CD4-positive, alpha-beta T cell (primary cell): ENCODE measurements at regions not wholly inside any gene's neighbourhood (a gene's known extent, or its start where the extent isn't known, plus 50 kb on each side); places are given as distances from the start of the nearest gene placed in this dataset.

Source experiments
- ATAC-seq: fragments of 200-7000 bp; cut with Tn5 transposase; one replicate; pipeline ENCODE4 v1.10.0; 2022; ENCODE audit warnings: mild to moderate bottlenecking; ENCODE audit not compliant: poor library complexity
- CTCF ChIA-PET: fragments of 350-600 bp; sonication (Branson Sonifier 250); formaldehyde crosslinking; loops from one replicate; lab custom pipeline; 2021; ENCODE audit warnings: antibody characterized with exemption, inconsistent platforms; lab: Charles Lee
- POLR2A ChIA-PET: fragments of 350-600 bp; sonication (Branson Sonifier 250); formaldehyde crosslinking; loops from one replicate; lab custom pipeline; 2021; ENCODE audit warnings: antibody characterized with exemption, inconsistent platforms; lab: Charles Lee
- DNase-seq, 14 experiments: peaks; one replicate each; pipeline ENCODE4 v3.0.0-alpha.2; 2013 to 2020; ENCODE audit warnings: mixed read lengths in 2 of 14
- H3K27ac ChIP-seq, 2 donors: one replicate each; pipeline versions ENCODE4 v1.5.1 to v1.7.0; 2013; ENCODE audit warnings: low read length in 2 of 2, low read depth in 1 of 2, mild to moderate bottlenecking in 1 of 2
- H3K27me3 ChIP-seq, 2 experiments: 1 replicate in 1 of 2; 2 replicates in 1 of 2; pipeline versions ENCODE4 v1.6.1 to v1.7.0; 2013; ENCODE audit warnings: low read length in 2 of 2, control low read depth in 1 of 2, mild to moderate bottlenecking in 1 of 2, moderate library complexity in 1 of 2; ENCODE audit not compliant: insufficient read depth in 2 of 2, control insufficient read depth in 1 of 2
- H3K36me3 ChIP-seq: one replicate; pipeline ENCODE4 v1.6.1; 2013; ENCODE audit warnings: low read length, control low read depth; ENCODE audit not compliant: insufficient read depth
- H3K4me1 ChIP-seq: one replicate; pipeline ENCODE4 v1.6.1; 2013; ENCODE audit warnings: low read length, control low read depth; ENCODE audit not compliant: insufficient read depth
- H3K4me3 ChIP-seq: one replicate; pipeline ENCODE4 v1.5.1; 2013; ENCODE audit warnings: mild to moderate bottlenecking, low read length, moderate library complexity
- H3K9me3 ChIP-seq, 2 experiments: 1 replicate in 1 of 2; 2 replicates in 1 of 2; pipeline versions ENCODE4 v1.6.1 to v1.7.0; 2013; ENCODE audit warnings: low read length in 2 of 2, mild to moderate bottlenecking in 2 of 2, control low read depth in 1 of 2, moderate library complexity in 1 of 2; ENCODE audit not compliant: control insufficient read depth in 1 of 2, insufficient read depth in 1 of 2
- H3K27ac Mint-ChIP-seq: one replicate; pipeline ENCODE4 v1.8.0; 2020; ENCODE audit warnings: mixed read lengths
- H3K27me3 Mint-ChIP-seq: one replicate; pipeline ENCODE4 v1.8.0; 2021; ENCODE audit warnings: mixed read lengths
- H3K36me3 Mint-ChIP-seq: one replicate; pipeline ENCODE4 v1.8.0; 2021; ENCODE audit warnings: low read depth, mixed read lengths
- H3K4me1 Mint-ChIP-seq: one replicate; pipeline ENCODE4 v1.8.0; 2021; ENCODE audit warnings: low read depth, mixed read lengths
- H3K4me3 Mint-ChIP-seq: one replicate; pipeline ENCODE4 v1.8.0; 2020; ENCODE audit warnings: mild to moderate bottlenecking, mixed read lengths
- H3K9me3 Mint-ChIP-seq: one replicate; pipeline ENCODE4 v1.8.0; 2020; ENCODE audit warnings: mixed read lengths
- intact Hi-C, 2 experiments: fragments of 100-400 bp; cut with DNase I in 1 of 2; cut with micrococcal nuclease in 1 of 2; formaldehyde crosslinking; loops; one replicate each; pipeline versions ENCODE4 v1.15.1 to v1.9.0; 2023 to 2025; cut with DNase I, micrococcal nuclease
- TF ChIP-seq, protein P1 (sequence below): fragments of 200-600 bp; IDR thresholded peaks from one replicate; pipeline ENCODE4 v1.8.0; 2022; ENCODE audit warnings: antibody characterized with exemption, mild to moderate bottlenecking

- H3K4me1 Mint-ChIP-seq: no peaks in the 10 kb centered on the region
- no peaks in the 10 kb centered on the region for H3K9me3 Mint-ChIP-seq
- intact Hi-C loops: no loop called here
- H3K27me3 Mint-ChIP-seq: peaks cover 31% of the 10 kb centered on the region
- no peak overlapping the region for H3K27ac ChIP-seq
- no peaks in the 10 kb centered on the region for H3K36me3 ChIP-seq
- ATAC-seq (no peak), DNase-seq (no peak)
- ChIA-PET CTCF (no interaction called here), POLR2A (no interaction called here)
- no peak overlapping the region for H3K27ac Mint-ChIP-seq
- TF ChIP-seq, protein P1, sequence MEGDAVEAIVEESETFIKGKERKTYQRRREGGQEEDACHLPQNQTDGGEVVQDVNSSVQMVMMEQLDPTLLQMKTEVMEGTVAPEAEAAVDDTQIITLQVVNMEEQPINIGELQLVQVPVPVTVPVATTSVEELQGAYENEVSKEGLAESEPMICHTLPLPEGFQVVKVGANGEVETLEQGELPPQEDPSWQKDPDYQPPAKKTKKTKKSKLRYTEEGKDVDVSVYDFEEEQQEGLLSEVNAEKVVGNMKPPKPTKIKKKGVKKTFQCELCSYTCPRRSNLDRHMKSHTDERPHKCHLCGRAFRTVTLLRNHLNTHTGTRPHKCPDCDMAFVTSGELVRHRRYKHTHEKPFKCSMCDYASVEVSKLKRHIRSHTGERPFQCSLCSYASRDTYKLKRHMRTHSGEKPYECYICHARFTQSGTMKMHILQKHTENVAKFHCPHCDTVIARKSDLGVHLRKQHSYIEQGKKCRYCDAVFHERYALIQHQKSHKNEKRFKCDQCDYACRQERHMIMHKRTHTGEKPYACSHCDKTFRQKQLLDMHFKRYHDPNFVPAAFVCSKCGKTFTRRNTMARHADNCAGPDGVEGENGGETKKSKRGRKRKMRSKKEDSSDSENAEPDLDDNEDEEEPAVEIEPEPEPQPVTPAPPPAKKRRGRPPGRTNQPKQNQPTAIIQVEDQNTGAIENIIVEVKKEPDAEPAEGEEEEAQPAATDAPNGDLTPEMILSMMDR: no peak
- H3K4me1 ChIP-seq: no peaks in the 10 kb centered on the region
- peaks cover 9 to 14% of the 10 kb centered on the region in 2 experiments for H3K27me3 ChIP-seq
- no peaks in the 10 kb centered on the region for H3K9me3 ChIP-seq
- H3K4me3 Mint-ChIP-seq: no peak overlapping the region
- H3K4me3 ChIP-seq: no peak overlapping the region
- H3K36me3 Mint-ChIP-seq: no peaks in the 10 kb centered on the region
Observed at GRCh38 chr6:134692008-134692407, 257.9 kb downstream of the ALDH8A1 start.

GRCh38 chr6:134691180-134691579 lies 258.7 kb downstream of the ALDH8A1 start:
- no peaks in the 10 kb centered on the region for H3K9me3 ChIP-seq
- DNase-seq (no peak), ATAC-seq (no peak)
- no peak overlapping the region for H3K27ac ChIP-seq
- no peak overlapping the region for H3K4me3 ChIP-seq
- peaks cover 30% of the 10 kb centered on the region for H3K27me3 Mint-ChIP-seq
- no peak overlapping the region for H3K27ac Mint-ChIP-seq
- POLR2A ChIA-PET: no interaction called here
- no peaks in the 10 kb centered on the region for H3K9me3 Mint-ChIP-seq
- H3K4me3 Mint-ChIP-seq: no peak overlapping the region
- peaks cover 9 to 14% of the 10 kb centered on the region in 2 experiments for H3K27me3 ChIP-seq
- CTCF ChIA-PET: interaction anchor here (0.6 kb wide), 1 partner anchor 865 kb away, joined by 4 read pairs; no protein-coding TSS in a partner anchor
- H3K36me3 ChIP-seq: no peaks in the 10 kb centered on the region
- no peaks in the 10 kb centered on the region for H3K36me3 Mint-ChIP-seq
- intact Hi-C loops: no loop called here
- H3K4me1 Mint-ChIP-seq: no peaks in the 10 kb centered on the region
- TF ChIP-seq, protein P1: no peak
- no peaks in the 10 kb centered on the region for H3K4me1 ChIP-seq

- CTCF ChIA-PET: no interaction called here
- no peaks in the 10 kb centered on the region for H3K36me3 Mint-ChIP-seq
Observed at GRCh38 chr6:134690048-134690447, 259.9 kb downstream of the ALDH8A1 start.

More at GRCh38 chr6:134690048-134690447, 259.9 kb downstream of the ALDH8A1 start:
- no peak overlapping the region for H3K27ac Mint-ChIP-seq
- H3K9me3 Mint-ChIP-seq: no peaks in the 10 kb centered on the region
- no peaks in the 10 kb centered on the region for H3K4me1 Mint-ChIP-seq
- H3K27me3 ChIP-seq: peaks cover 9 to 14% of the 10 kb centered on the region in 2 experiments
- no peaks in the 10 kb centered on the region for H3K36me3 ChIP-seq
- TF ChIP-seq, protein P1: no peak
- intact Hi-C loops: no loop called here
- no peak overlapping the region for H3K4me3 ChIP-seq
- POLR2A ChIA-PET: no interaction called here
- no peak overlapping the region for H3K4me3 Mint-ChIP-seq
- H3K27ac ChIP-seq: no peak overlapping the region
- ATAC-seq (no peak), DNase-seq (no peak)
- peaks cover 26% of the 10 kb centered on the region for H3K27me3 Mint-ChIP-seq
- H3K4me1 ChIP-seq: no peaks in the 10 kb centered on the region
- H3K9me3 ChIP-seq: no peaks in the 10 kb centered on the region
